Prostate gland (tissue), 2 donors: ENCODE measurements at regions not wholly inside any gene's neighbourhood (a gene's known extent, or its start where the extent isn't known, plus 50 kb on each side); places are given as distances from the start of the nearest gene placed in this dataset.

Source experiments
- POLR2AphosphoS5 ChIP-seq: sonication (generic); formaldehyde crosslinking; IDR thresholded peaks from one replicate; pipeline ENCODE4 v1.6.1; 2017; ENCODE audit warnings: antibody characterized with exemption
- TF ChIP-seq, protein P1 (sequence below), 4 experiments: fragments of 200-600 bp in 2 of 4; fragments of 450-650 bp in 2 of 4; sonication (generic) in 2 of 4; IDR thresholded peaks; 1 replicate in 3 of 4; 2 replicates in 1 of 4; pipeline ENCODE4 v1.5.1; 2016 to 2019; ENCODE audit warnings: antibody characterized with exemption in 4 of 4, mild to moderate bottlenecking in 2 of 4, moderate library complexity in 2 of 4

DNA sequence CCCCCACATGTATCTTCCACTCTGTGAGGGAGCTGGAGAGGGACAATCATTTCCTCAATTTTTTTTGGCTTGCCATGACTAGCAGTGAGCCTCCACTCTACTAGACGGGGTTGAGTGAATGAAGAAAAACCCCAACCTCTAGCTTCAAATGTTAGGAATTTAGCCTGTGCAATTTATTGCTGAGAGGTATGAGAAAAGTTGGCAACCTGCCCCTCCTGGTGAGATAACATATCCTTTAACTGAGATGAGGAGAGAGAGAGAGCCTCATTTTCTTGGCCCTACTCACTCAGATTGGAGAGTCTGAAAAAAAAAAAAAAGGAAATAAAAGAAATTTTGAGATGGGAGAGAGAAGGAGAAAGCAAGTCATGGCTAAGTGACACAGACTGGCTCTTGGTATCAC, 218.2 kb upstream of the CARD18 start:
- no peak for TF ChIP-seq POLR2AphosphoS5
- TF ChIP-seq, protein P1, sequence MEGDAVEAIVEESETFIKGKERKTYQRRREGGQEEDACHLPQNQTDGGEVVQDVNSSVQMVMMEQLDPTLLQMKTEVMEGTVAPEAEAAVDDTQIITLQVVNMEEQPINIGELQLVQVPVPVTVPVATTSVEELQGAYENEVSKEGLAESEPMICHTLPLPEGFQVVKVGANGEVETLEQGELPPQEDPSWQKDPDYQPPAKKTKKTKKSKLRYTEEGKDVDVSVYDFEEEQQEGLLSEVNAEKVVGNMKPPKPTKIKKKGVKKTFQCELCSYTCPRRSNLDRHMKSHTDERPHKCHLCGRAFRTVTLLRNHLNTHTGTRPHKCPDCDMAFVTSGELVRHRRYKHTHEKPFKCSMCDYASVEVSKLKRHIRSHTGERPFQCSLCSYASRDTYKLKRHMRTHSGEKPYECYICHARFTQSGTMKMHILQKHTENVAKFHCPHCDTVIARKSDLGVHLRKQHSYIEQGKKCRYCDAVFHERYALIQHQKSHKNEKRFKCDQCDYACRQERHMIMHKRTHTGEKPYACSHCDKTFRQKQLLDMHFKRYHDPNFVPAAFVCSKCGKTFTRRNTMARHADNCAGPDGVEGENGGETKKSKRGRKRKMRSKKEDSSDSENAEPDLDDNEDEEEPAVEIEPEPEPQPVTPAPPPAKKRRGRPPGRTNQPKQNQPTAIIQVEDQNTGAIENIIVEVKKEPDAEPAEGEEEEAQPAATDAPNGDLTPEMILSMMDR (IDR thresholded peaks at IDR 0.05): no peak
